ENCODE measurements at regions not wholly inside any gene's neighbourhood (a gene's known extent, or its start where the extent isn't known, plus 50 kb on each side); places are given as distances from the start of the nearest gene placed in this dataset.

DNA sequence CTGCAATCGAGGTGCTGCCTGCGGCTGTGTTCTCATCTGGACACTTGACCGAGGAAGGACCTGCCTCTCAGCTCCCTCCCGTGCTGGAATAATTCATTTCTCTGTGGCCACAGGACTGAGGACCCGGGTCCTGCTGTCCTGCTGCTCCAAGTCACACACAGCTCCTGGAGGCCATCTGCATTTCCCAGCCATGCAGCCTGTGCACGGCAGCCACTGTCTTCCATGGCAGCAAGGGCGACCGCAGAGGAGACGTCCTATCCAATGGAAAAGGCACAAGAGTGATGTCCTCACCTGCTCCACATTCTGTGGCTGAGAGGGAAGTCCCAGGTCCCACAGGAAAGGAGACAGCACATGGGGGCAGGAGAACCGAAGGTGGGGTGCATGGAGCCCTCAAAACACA is 495.8 kb downstream of the BRD1 start:
- no peak for DNase-seq (ENCODE audit: low read depth, low spot score)
- peaks cover 19% of the 10 kb centered on the region; the same call in 1 of the 2 replicates for H3K27me3 ChIP-seq (ENCODE audit: insufficient read depth, low read length)
- intact Hi-C loops (cut with micrococcal nuclease): no loop called here

More for the DNA sequence above, 495.8 kb downstream of the BRD1 start:
- TF ChIP-seq EZH2 (IDR thresholded peaks at IDR 0.05) (no peak), POLR2AphosphoS5 (IDR thresholded peaks at IDR 0.05; ENCODE audit: low read depth, low read length) (no peak), JUND (IDR thresholded peaks at IDR 0.05) (no peak), RAD21 (IDR thresholded peaks at IDR 0.05; ENCODE audit: low read depth) (no peak), POLR2A (IDR thresholded peaks at IDR 0.05; ENCODE audit: borderline replicate concordance, extremely low read depth, insufficient read depth, insufficient read length) (no peak), YY1 (IDR thresholded peaks at IDR 0.05; ENCODE audit: extremely low read depth, insufficient replicate concordance, low read depth, low read length) (no peak), TCF7L2 (IDR thresholded peaks at IDR 0.05; ENCODE audit: borderline replicate concordance, extremely low read depth, insufficient read depth, insufficient read length) (no peak), EGR1 (IDR thresholded peaks at IDR 0.05; ENCODE audit: low read depth) (no peak), CEBPB (IDR thresholded peaks at IDR 0.05; ENCODE audit: low read depth) (no peak)
- TF ChIP-seq, protein P1, sequence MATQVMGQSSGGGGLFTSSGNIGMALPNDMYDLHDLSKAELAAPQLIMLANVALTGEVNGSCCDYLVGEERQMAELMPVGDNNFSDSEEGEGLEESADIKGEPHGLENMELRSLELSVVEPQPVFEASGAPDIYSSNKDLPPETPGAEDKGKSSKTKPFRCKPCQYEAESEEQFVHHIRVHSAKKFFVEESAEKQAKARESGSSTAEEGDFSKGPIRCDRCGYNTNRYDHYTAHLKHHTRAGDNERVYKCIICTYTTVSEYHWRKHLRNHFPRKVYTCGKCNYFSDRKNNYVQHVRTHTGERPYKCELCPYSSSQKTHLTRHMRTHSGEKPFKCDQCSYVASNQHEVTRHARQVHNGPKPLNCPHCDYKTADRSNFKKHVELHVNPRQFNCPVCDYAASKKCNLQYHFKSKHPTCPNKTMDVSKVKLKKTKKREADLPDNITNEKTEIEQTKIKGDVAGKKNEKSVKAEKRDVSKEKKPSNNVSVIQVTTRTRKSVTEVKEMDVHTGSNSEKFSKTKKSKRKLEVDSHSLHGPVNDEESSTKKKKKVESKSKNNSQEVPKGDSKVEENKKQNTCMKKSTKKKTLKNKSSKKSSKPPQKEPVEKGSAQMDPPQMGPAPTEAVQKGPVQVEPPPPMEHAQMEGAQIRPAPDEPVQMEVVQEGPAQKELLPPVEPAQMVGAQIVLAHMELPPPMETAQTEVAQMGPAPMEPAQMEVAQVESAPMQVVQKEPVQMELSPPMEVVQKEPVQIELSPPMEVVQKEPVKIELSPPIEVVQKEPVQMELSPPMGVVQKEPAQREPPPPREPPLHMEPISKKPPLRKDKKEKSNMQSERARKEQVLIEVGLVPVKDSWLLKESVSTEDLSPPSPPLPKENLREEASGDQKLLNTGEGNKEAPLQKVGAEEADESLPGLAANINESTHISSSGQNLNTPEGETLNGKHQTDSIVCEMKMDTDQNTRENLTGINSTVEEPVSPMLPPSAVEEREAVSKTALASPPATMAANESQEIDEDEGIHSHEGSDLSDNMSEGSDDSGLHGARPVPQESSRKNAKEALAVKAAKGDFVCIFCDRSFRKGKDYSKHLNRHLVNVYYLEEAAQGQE (IDR thresholded peaks at IDR 0.05; ENCODE audit: low read depth): no peak
- TF ChIP-seq, protein P2, sequence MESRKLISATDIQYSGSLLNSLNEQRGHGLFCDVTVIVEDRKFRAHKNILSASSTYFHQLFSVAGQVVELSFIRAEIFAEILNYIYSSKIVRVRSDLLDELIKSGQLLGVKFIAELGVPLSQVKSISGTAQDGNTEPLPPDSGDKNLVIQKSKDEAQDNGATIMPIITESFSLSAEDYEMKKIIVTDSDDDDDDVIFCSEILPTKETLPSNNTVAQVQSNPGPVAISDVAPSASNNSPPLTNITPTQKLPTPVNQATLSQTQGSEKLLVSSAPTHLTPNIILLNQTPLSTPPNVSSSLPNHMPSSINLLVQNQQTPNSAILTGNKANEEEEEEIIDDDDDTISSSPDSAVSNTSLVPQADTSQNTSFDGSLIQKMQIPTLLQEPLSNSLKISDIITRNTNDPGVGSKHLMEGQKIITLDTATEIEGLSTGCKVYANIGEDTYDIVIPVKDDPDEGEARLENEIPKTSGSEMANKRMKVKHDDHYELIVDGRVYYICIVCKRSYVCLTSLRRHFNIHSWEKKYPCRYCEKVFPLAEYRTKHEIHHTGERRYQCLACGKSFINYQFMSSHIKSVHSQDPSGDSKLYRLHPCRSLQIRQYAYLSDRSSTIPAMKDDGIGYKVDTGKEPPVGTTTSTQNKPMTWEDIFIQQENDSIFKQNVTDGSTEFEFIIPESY (IDR thresholded peaks at IDR 0.05; ENCODE audit: extremely low read depth, insufficient replicate concordance, low read length): no peak
- TF ChIP-seq, protein P3, sequence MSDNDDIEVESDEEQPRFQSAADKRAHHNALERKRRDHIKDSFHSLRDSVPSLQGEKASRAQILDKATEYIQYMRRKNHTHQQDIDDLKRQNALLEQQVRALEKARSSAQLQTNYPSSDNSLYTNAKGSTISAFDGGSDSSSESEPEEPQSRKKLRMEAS (IDR thresholded peaks at IDR 0.05): no peak
- H3K27ac ChIP-seq (ENCODE audit: low read depth, low read length): no peak overlapping the region
- no peaks in the 10 kb centered on the region for H3K9me2 ChIP-seq (ENCODE audit: insufficient read depth)
- no peak overlapping the region for H2AFZ ChIP-seq (ENCODE audit: low read depth, low read length, poor library complexity, severe bottlenecking)
- ATAC-seq: no peak
- H3K79me2 ChIP-seq (ENCODE audit: insufficient read depth, low read length): no peaks in the 10 kb centered on the region
- RAD21 ChIA-PET (ENCODE audit: low non-redundant PET in 1 of 2, low total read pairs in 2 of 2, uncharacterized antibody in 2 of 2, unreplicated experiment in 2 of 2): no interaction called here
- no peak overlapping the region for H3K4me2 ChIP-seq (ENCODE audit: low read length)
- H4K20me1 ChIP-seq (ENCODE audit: insufficient read depth): no peaks in the 10 kb centered on the region
- H3K4me1 ChIP-seq (ENCODE audit: control insufficient read depth in 1 of 2, insufficient read depth in 2 of 2, low read length in 2 of 2): no peaks in the 10 kb centered on the region
- POLR2A ChIA-PET: no interaction called here
- H3K9me3 ChIP-seq (ENCODE audit: control insufficient read depth in 1 of 2, insufficient read depth in 1 of 2, low read depth in 1 of 2, low read length in 2 of 2): no peaks in the 10 kb centered on the region; a peak in 1 of 4 replicates
- no peak overlapping the region for H3K4me3 ChIP-seq (replicated peaks in 1 of 2; ENCODE audit: low read depth in 1 of 2, low read length in 2 of 2)
- no peaks in the 10 kb centered on the region for H3K36me3 ChIP-seq (ENCODE audit: control insufficient read depth in 1 of 2, insufficient read depth in 2 of 2, low read length in 2 of 2)
- no TSS peak for BruUV-seq (replicated peaks)
- CTCF ChIA-PET: no interaction called here
- no peak overlapping the region for H3K9ac ChIP-seq (ENCODE audit: low read length)
